ENCODE measurements at regions not wholly inside any gene's neighbourhood (a gene's known extent, or its start where the extent isn't known, plus 50 kb on each side); places are given as distances from the start of the nearest gene placed in this dataset.

- no peaks in the 10 kb centered on the region for H3K9me3 ChIP-seq (ENCODE audit: control insufficient read depth in 1 of 2, insufficient read depth in 1 of 2, low read depth in 1 of 2, low read length in 2 of 2)
- no peak overlapping the region for H3K4me2 ChIP-seq (ENCODE audit: low read length)
- H3K4me1 ChIP-seq (ENCODE audit: control insufficient read depth in 1 of 2, insufficient read depth in 2 of 2, low read length in 2 of 2): peaks cover 7 to 41% of the 10 kb centered on the region in 2 experiments
- DNase-seq (ENCODE audit: low read depth, low spot score): no peak
- ChIA-PET CTCF (no interaction called here), POLR2A (no interaction called here), RAD21 (ENCODE audit: low non-redundant PET in 1 of 2, low total read pairs in 2 of 2, uncharacterized antibody in 2 of 2, unreplicated experiment in 2 of 2) (no interaction called here)
- no peaks in the 10 kb centered on the region for H4K20me1 ChIP-seq (ENCODE audit: insufficient read depth)
- no peaks in the 10 kb centered on the region for H3K9me2 ChIP-seq (ENCODE audit: insufficient read depth)
- no TSS peak for BruUV-seq (replicated peaks)
- H3K27ac ChIP-seq (ENCODE audit: low read depth, low read length): no peak overlapping the region; the same call in 1 of the 2 replicates
- ATAC-seq: no peak
- TF ChIP-seq, protein P1, sequence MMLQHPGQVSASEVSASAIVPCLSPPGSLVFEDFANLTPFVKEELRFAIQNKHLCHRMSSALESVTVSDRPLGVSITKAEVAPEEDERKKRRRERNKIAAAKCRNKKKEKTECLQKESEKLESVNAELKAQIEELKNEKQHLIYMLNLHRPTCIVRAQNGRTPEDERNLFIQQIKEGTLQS (IDR thresholded peaks at IDR 0.05): no peak
- no peaks in the 10 kb centered on the region for H3K27me3 ChIP-seq (ENCODE audit: insufficient read depth, low read length)
- H3K36me3 ChIP-seq (ENCODE audit: control insufficient read depth in 1 of 2, insufficient read depth in 2 of 2, low read length in 2 of 2): peaks cover 2 to 51% of the 10 kb centered on the region in 2 experiments
- no peak overlapping the region for H2AFZ ChIP-seq (ENCODE audit: low read depth, low read length, poor library complexity, severe bottlenecking)
- intact Hi-C loops (cut with micrococcal nuclease): no loop called here
- H3K79me2 ChIP-seq (ENCODE audit: insufficient read depth, low read length): peaks cover 87% of the 10 kb centered on the region
- H3K9ac ChIP-seq (ENCODE audit: low read length): no peak overlapping the region
- no peak overlapping the region for H3K4me3 ChIP-seq (replicated peaks in 1 of 2; ENCODE audit: low read depth in 1 of 2, low read length in 2 of 2)
These were observed 124.7 kb downstream of the TNFSF18 start for GRCh38 chr1:172926070-172926469.

DNA sequence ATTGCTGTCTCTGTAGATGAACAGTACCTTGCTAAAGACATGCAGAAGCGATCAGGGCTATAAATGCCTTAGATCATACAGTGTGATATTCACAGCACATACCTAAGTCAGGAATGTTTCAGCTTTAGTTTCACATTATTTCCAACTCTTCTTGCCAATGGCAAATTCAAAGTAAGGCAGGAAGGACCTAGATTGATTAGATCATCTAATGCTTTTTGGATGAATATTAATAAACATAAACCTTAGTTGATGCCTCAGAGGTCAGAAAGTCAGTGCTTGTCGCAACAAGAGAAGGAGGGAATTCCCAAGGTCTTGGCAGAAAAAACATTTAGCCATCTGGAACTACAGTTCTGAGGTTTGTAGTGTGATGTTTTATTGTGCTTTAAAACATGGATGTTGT, 122.3 kb downstream of the TNFSF18 start:
- H3K4me3 ChIP-seq (replicated peaks in 1 of 2; ENCODE audit: low read depth in 1 of 2, low read length in 2 of 2): no peak overlapping the region
- H3K9me3 ChIP-seq (ENCODE audit: control insufficient read depth in 1 of 2, insufficient read depth in 1 of 2, low read depth in 1 of 2, low read length in 2 of 2): no peaks in the 10 kb centered on the region
- BruUV-seq (replicated peaks): no TSS peak
- peak overlapping the region; percentile 10; the same call in 1 of the 2 replicates for H3K27ac ChIP-seq (ENCODE audit: low read depth, low read length)
- H2AFZ ChIP-seq (ENCODE audit: low read depth, low read length, poor library complexity, severe bottlenecking): no peak overlapping the region
- peaks cover 98% of the 10 kb centered on the region for H3K79me2 ChIP-seq (ENCODE audit: insufficient read depth, low read length)
- no peaks in the 10 kb centered on the region for H3K27me3 ChIP-seq (ENCODE audit: insufficient read depth, low read length)
- no peak overlapping the region for H3K4me2 ChIP-seq (ENCODE audit: low read length)
- H3K9me2 ChIP-seq (ENCODE audit: insufficient read depth): no peaks in the 10 kb centered on the region
- peaks cover 19 to 54% of the 10 kb centered on the region in 2 experiments for H3K4me1 ChIP-seq (ENCODE audit: control insufficient read depth in 1 of 2, insufficient read depth in 2 of 2, low read length in 2 of 2)
- DNase-seq (ENCODE audit: low read depth, low spot score): no peak
- peaks cover 2 to 45% of the 10 kb centered on the region in 2 experiments for H3K36me3 ChIP-seq (ENCODE audit: control insufficient read depth in 1 of 2, insufficient read depth in 2 of 2, low read length in 2 of 2)
- intact Hi-C loops (cut with micrococcal nuclease): no loop called here
- H4K20me1 ChIP-seq (ENCODE audit: insufficient read depth): no peaks in the 10 kb centered on the region
- H3K9ac ChIP-seq (ENCODE audit: low read length): no peak overlapping the region
- RAD21 ChIA-PET (ENCODE audit: low non-redundant PET in 1 of 2, low total read pairs in 2 of 2, uncharacterized antibody in 2 of 2, unreplicated experiment in 2 of 2): no interaction called here
- no peak for ATAC-seq
- CTCF ChIA-PET: no interaction called here
- POLR2A ChIA-PET: interaction anchor here (1.3 kb wide), 1 partner anchor 19 kb away, joined by 3 read pairs; no protein-coding TSS in a partner anchor
- no peak for TF ChIP-seq FOSL1 (IDR thresholded peaks at IDR 0.05; ENCODE audit: low read depth)
- no peak for TF ChIP-seq CEBPB (IDR thresholded peaks at IDR 0.05; ENCODE audit: low read depth)
- TF ChIP-seq TCF7L2 (IDR thresholded peaks at IDR 0.05; ENCODE audit: borderline replicate concordance, extremely low read depth, insufficient read depth, insufficient read length): no peak
- no peak for TF ChIP-seq SP1 (IDR thresholded peaks at IDR 0.05; ENCODE audit: low read depth)
- no peak for TF ChIP-seq JUND (IDR thresholded peaks at IDR 0.05)
- no peak for TF ChIP-seq EZH2 (IDR thresholded peaks at IDR 0.05)
- TF ChIP-seq POLR2A (IDR thresholded peaks at IDR 0.05; ENCODE audit: borderline replicate concordance, extremely low read depth, insufficient read depth, insufficient read length): no peak
- no peak for TF ChIP-seq EGR1 (IDR thresholded peaks at IDR 0.05; ENCODE audit: low read depth)
- TF ChIP-seq ELF1 (IDR thresholded peaks at IDR 0.05; ENCODE audit: borderline replicate concordance, low read depth): no peak
- TF ChIP-seq ZNF274 (IDR thresholded peaks at IDR 0.05; ENCODE audit: low read depth, low read length): no peak
- TF ChIP-seq RAD21 (IDR thresholded peaks at IDR 0.05; ENCODE audit: low read depth): no peak
- no peak for TF ChIP-seq REST (IDR thresholded peaks at IDR 0.05; ENCODE audit: low read depth)
- TF ChIP-seq SRF (IDR thresholded peaks at IDR 0.05; ENCODE audit: low read depth): no peak
- no peak for TF ChIP-seq SIN3A (IDR thresholded peaks at IDR 0.05; ENCODE audit: low read depth)
- TF ChIP-seq ZBTB33 (IDR thresholded peaks at IDR 0.05; ENCODE audit: extremely low read depth, insufficient replicate concordance, low read length): no peak
- no peak for TF ChIP-seq MAX (IDR thresholded peaks at IDR 0.05)
